CD4-positive, alpha-beta T cell treated with Interleukin-12 subunit alpha and Interleukin-12 subunit beta, for 1 hour (primary cell): ENCODE measurements at regions not wholly inside any gene's neighbourhood (a gene's known extent, or its start where the extent isn't known, plus 50 kb on each side); places are given as distances from the start of the nearest gene placed in this dataset.
"Not testable (repeated sequence)": the region's sequence is repeated elsewhere in the genome, so short reads cannot be mapped to it uniquely, and the experiment has no call there.

Source experiments
- DNase-seq: peaks from one replicate; pipeline ENCODE4 v3.0.0-alpha.2; 2020

DNA sequence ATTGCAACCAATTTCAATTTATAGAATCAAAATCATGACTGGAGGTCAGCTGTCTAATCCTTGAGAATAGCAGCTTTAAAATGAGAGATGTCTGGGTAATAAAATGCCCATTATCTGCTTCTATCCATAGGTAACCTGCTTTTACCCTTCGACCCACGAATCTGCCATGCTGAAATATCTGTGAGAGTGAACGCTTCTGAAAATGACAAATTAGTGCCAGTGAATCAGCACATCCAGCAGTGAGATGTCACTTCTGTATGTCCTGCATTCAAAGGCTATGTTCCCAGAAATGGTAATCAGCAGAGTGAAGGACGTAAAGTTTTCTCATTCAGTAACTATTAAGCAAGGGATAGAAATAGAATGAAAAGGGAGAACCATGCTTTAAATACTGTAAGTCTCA, 532.4 kb upstream of the ITGA1 start:
- no peak for DNase-seq

DNA sequence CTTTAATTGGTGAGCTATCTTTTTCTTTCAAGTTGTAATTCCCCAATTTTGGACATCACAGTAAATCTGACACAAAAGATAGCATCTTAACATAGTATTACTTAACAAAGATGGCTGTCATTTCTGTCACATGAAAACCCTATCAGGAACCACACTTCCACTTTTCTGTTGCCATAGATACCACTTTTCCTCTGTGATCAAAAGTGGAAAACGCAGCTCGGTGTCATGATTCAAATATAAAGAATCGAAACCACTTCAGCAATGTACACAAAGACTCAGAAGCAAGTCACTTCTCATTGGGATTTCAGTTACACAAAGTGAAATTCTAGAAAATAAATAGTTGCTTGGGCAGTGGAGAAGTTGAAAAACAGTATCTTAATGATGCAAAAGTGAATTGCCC, 524.9 kb upstream of the ITGA1 start:
- no peak for DNase-seq

DNA sequence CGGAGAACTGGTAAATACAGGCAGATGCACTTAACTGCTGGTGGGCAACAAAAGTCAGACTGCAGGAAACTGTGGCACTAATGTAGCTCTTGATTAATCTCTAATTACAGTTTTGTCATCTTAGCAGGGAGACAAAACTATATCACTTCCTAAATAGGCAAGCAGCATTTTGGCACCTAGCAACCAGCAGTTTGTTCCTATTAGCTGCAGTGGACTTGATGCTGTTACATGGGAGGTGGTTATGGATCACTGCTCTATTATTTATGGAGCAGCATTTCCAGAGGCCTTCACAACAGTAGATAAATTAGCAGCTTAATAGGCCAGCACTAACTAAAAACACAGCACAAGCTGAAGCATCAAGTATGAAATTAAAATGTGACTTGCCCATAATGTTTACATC, 518.3 kb upstream of the ITGA1 start:
- no peak for DNase-seq

DNA sequence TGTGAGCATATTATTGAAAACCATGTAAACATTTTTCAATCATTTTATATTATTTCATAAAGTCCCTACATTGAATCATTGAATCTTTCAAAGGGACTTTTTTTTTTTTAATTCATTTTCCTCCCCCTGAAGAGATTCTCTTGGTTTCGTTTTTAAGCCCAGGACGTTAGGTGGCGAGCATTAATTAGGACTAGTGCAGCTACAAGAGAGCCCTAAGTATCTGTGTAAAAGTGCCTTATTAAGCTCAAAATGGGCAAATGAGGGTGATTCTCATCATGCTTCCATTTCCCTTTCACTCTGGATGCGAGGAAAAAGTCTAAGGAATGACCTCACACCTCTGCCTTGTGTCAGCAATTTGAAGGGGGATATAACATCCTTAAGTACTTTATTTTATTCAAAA, 517.9 kb upstream of the ITGA1 start:
- DNase-seq = no peak

DNA sequence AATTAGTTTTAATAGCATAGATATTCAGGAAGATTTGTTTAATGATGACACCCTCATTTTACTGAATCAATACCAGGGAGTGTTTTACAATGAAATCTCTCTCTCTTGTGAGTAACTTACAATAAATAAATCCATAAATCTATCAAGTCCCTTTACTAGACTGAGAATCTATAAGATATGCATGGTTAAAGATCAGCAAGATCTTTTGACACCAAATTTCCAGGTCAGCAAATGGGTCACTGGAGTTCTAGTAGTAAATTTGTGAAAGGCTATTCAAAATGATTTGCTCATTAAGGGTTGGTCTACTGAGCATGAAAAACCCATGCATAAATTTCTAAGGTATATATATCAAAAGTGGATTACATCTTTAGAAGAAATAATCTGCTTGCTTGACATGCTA, 512.1 kb upstream of the ITGA1 start:
- DNase-seq = no peak

DNA sequence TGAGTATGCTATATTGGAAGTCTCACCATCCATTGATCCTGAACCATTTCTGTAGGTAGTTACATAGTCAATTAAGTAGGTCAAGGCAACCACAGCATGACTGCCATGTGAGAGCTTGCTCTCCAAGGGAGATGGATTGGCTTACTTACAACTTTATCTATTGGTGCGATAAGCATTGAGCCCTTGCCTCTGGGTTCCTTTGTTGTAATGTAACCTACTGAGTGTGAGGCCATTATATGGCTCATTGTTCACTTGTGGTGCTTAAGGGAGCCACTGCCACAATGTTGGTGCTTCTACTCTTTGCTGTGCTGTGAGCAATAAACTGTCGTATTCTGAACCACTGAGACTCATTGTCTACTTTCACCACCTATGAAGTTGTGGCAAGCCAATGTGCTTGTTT, 510.6 kb upstream of the ITGA1 start:
- no peak for DNase-seq

DNA sequence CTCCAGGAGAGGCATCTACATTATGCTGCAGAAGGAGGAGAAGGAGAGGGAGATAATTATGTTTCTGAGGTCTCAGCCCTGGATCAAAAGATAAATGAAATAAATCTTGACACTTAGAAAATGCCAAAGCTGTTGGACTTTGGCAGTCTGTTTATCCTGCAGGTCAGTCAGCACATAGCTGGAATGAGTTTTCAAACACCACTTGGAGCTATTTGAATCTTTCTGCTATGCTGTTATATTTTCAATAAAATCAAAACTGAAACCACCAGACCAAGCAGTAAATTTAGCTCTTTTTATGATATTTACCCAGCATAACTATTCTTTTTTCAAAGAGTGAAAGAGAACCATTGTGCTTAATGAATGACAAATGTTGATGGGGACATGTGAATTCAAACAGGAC, 505.1 kb upstream of the ITGA1 start:
- no peak for DNase-seq

DNA sequence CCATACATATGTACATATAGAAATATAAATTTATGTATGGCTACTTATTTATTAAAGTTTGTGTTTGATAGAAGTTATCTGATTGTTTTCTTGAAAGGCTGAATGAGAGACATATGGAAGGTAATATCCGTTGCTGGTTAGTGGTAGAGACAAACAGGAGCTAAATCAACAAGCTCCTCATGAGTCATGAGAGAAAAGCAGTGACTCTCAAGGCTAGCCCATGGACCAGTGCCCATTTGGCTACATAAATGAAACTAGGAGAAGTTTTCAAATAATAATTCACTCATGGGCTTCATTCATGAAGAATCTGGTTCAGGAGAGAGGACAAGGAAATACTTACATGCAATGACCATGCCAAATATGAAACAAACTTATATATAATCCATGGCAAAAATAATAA, 504.5 kb upstream of the ITGA1 start:
- no peak for DNase-seq

DNA sequence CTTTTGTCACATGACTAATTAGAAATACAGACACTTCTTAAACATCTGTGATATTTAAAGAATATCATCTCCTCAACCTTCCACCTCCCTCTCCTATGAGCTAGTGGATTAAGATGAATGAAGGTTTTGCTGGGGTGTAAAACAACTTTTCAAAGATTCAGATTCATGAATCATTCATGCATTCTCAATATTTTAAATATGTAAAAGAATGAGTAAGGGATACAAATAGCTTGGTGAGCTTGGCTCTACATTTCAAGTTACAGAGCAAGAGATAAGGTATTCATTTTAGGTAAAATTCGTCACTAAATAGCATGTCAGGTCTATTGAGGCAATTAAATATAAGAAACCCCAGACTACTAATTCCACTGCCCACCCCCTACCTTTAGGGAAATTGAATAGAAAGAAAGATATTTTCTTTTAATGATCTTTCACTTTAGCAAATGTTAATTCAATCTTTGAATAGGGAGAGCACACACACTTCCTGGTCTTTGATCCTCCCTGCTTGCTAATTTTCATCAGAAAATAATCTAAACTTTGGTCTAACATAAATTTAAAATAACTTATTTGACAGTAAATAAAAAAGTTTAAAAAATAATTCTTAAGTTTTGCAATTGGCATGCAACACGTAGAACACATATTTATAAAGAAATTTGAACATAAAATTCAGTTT, 486.9 kb upstream of the ITGA1 start:
- no peak for DNase-seq

DNA sequence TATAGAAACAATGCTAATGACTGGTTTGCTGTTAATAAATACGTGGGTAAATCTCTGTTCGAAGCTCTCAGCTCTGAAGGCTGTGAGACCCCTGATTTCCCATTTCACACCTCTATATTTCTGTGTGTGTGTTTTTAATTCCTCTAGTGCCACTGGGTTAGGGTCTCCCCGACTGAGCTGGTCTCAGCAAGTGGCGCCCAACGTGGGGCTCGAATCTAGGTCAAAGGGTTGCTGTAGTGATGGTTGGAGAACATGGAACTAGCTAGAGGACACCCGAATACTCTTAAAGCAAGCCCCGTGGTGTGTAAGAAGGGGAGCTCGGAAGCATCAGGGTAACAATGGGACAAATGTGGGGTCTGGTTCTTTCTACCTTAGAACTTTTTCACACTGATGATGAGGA, 482.9 kb upstream of the ITGA1 start:
- DNase-seq = not testable (repeated sequence)

DNA sequence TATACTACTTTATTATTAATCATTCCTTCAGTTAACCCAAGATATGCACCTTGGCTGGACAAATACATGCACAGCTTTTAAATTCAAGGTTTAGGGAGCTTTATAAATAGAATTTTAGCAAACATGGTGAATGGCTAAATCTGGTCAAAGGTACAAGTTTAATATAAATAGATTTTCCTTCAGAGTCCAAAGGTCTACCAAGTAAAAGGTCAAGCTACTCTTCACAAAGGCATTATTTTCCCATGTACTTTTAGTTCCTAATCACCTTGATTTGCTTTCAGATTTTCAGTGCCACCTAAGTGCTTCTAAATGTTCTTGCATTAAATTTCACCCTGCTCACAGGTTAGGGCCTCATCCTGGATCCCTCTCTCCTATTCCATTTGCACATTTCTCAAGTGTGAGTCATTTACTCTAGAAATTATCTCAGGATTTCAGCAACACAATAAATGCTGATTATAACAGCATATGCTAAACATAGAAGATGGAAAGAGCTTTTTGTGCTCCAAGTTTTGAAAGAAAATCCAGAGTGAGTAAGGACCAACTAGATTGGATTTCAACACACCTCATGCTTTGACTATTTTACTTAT, 459.4 kb upstream of the ITGA1 start:
- DNase-seq = no peak

DNA sequence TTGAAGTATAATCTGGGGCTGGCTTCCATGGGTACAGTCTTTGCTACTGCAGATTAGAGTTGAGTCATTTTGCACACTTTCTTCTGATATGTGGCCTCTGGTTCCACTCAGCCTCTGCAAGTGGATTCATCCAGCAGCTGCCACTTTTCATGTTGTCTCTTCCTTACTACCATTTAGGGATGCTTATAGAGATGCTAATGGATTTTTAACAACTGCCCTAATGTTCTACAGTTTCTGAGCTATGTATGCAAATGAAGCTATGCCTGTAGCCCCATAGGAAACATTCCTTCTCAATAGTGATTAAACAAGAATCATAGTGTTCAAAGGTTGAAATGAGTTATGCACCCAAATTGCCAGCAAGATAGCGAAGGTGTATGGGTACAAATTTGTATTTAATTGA, 456.0 kb upstream of the ITGA1 start:
- DNase-seq = no peak

DNA sequence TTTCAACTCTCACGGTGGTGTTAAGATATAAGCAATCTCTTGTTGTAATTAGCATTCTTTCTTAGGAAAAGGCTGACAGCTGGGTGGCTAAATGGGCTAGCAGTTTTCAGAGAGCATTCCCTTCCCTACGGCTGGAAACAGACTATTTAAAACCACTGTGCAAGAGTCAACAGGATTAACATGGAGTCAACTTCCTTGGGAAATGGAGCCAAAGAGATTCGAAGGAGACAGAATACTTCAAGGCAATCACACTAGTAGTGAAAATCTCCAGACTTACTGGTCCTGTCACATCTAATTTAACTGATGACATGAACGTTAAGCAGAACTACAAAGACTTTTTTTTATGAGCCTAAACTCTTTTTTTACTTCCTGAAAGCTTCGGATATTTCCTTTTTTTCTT, 453.3 kb upstream of the ITGA1 start:
- DNase-seq = no peak

DNA sequence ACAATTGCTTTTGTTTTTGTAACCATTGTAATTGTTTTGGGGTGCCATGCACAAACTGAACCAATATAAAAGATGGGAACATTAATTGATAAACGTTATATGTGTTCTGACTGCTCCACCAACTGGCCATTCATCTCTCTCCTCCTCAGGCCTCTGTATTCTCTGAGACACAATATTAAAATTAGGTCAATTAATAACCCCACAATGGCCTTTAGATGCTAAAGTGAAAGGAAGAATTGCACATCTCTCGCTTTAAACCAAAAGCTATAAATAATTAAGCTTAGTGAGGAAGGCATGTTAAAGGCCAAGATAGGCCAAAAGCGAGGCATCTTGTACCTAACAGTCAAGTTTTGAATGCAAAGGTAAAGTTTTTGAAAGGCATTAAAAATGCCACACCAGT, 448.4 kb upstream of the ITGA1 start:
- DNase-seq = no peak

DNA sequence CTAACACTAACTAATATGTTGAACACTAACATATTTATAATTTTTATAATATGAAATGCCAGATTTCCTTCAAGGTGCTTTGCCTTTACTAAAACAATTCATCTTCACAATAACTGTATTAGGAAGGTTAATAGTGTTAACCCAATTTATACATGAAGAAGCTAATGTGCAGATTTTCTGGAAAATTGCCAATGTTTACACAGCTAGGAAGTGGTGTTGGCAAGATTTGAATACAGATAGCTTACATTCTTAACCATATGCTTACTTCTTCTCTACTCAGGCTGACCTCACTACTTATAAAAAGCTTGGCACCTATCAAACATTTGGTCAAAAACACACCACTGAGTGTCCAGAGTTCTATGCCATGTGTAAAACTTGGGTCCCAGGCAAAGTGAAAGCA, 445.4 kb upstream of the ITGA1 start:
- no peak for DNase-seq

DNA sequence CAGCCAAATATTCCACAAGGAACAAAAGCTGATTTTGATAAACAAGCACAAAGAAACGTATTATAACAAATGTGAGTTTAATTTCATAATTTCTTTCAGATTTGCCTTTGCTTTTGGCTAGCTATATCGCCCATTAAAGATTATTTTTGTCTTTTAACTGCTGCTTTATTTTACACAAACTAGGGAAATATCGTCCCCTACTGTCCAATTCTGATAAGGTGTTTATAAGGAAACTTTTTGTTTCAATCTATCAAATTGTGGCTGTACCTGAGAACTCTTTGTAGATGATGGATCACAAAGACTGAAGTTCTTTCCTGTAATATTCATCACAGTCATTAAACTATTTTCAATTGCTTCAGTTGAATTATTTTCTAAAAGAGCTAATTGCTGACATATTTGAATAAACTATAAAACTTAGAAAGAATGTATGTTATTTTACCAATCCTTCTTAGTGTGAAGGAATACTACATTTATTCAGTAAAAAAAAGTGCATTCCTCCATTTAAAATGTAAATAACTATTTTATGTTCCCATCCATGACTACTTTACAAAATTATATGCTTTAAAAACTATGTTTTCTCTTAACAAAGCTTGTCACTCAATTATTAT, 431.3 kb upstream of the ITGA1 start:
- DNase-seq = no peak

DNA sequence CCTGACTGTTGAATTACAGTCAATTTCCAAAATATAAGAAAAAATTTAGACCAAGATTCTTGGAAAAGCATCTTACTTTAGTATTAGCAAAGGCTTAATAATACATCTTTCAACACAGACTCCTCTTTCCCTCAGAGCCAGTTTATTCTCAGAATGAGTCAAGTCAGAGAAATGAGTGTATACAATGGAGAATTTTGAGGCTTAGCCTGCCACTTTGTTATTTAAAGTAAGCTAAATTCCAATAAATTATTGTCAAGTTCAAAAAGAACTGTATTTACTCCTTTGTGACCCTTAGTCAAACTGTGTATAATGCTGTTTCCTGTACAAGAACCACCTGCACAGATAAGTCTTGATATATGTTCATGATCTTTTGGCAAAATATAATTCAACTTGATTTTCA, 428.5 kb upstream of the ITGA1 start:
- no peak for DNase-seq

DNA sequence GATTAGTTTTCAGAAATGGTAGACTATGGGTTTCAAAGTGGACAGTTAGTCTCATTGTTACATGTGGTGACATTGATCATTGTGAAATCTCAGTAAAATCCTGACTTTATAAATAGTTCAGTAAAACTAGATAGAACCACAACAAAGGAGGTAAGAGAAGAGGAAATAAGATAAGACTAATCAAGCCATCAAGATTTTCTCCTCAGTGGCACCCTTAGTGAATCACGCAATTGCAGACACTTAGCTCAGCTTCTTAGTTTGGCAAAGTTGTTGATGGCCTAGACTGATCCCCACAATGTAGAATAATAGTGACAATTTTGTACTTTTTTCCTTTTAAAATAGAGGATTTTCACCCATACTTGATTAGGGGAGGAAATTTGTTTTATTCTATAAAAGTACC, 426.7 kb upstream of the ITGA1 start:
- no peak for DNase-seq

DNA sequence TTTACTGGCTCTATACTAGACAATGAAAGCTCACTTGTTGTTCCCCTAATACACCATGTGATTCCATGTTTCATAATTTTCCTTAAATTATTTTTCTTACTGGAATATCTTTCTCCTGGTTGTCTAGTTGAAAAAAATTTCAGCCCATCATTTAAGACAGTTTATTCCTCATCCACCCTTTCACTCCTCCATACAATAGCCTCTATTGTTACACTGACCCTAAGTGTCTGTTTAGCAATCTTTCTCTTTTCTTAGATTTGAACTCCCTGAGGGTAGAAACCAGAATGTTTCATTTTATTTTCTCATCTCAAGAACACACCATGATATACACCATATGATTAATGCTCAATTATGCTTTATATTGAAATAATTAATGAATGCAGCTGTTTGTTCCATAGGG, 413.4 kb upstream of the ITGA1 start:
- no peak for DNase-seq

DNA sequence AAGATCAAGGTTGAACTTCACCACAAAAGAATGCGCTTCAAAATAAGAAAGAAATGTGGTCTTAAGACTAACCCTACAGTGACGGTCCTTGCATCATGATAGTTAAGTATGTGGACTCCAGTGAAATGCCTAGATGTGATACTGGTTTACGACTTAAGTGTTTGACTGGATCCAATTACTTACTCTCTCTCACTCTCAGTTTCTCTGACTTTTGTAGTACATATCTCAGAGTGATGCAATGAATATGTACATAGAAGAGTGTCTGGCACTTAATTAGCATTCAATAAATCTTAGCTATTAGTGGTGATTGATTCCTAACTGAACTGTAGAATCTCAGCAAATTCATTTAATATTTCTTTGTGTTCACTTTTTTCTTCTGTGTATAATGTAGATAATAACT, 411.7 kb upstream of the ITGA1 start:
- DNase-seq = no peak

DNA sequence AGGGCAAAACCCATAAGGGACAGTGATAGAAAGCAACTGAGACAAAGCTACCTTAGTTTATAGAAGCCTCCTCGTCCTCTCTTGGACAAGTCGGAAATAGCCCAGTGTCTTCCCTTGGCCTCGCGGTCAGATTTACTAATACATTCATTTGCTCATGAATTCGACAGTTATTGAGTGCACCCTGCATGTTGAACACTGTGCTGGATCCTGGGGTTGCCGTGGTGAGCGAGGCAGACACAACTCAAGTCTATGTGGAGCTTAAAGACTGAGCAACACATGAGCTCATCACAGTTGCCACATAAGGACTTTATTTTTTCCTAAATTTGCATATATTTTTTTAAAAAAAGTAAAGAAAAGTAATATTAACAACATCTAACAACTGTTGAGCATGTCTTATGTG, 411.1 kb upstream of the ITGA1 start:
- no peak for DNase-seq

DNA sequence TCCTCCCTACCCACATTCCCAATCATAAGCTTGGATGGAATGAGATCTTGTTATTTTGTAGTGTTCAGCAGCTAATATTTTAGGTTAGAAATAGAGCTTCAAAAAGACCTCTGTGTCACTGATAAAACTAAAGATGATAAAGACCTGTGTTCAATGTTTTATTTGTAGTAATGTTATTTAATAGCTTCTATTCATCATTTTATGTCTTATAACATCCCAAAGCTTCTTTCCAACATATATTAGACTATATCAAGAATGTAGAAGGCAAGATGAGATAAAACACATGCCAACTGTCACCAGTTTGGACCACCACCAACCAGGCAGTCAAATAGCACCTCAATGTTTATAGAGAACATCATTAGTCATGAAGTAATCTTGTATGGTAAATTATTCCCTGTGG, 409.5 kb upstream of the ITGA1 start:
- no peak for DNase-seq

DNA sequence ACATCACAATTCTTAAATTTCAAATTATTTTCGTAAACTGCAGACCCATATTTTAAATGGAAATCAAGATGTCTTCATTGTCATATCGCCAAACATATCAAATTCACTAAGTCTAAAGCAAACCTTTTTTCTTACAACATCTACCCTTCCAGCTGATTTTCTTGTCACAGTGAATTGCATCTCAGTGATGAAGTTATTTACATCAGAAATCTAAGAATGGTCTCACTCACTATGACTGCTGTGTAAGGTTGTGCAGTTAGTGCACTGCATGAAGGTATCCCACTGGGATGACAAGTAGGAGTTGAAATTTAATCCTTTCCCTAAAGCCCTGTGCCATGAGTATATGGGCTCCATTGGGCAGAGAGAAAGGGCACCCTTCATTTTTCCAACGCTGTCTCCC, 399.4 kb upstream of the ITGA1 start:
- no peak for DNase-seq

DNA sequence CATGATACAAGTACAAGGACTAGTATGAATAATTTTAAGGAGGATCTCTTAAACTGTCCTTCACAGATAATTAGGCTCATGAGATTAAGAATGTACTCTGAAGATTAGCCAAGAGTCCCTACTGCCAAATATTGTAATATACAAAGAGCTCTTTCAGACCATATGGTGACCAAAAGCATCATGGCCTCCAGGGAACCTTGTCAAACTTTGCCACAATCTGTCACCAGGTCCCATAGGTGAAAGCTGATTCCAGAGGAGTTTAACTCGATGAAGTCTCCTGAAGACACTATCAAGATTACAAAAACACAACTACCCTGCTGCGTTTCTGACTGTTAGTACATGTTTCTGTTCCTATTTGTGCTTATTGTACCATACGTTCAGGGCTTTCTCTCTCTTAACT, 395.4 kb upstream of the ITGA1 start:
- DNase-seq = no peak

DNA sequence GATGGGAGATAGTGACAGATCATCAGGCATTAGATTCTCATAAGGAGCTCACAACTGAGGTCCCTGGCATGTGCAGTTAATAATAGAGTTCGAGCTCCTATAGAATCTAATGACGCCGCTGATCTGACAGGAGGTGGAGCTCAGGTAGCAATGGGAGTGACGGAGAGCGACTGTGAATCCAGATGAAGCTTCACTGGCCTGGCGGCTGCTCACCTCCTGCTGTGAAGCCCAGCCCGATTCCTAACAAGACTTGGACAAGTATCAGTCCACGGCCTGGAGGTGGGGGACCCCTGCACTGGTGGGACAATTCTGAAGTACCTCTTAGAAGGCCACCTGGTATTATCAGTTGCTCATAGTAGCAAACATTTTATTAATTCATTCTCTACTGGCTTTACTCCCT, 377.9 kb upstream of the ITGA1 start:
- no peak for DNase-seq
